GM19043 (cell line): ENCODE measurements at regions not wholly inside any gene's neighbourhood (a gene's known extent, or its start where the extent isn't known, plus 50 kb on each side); places are given as distances from the start of the nearest gene placed in this dataset.
"Not testable (repeated sequence)": the region's sequence is repeated elsewhere in the genome, so short reads cannot be mapped to it uniquely, and the experiment has no call there.

ENCODE experiments used
- ATAC-seq: cut with Tn5 transposase; IDR thresholded peaks from one replicate; pipeline ENCODE4 v1.9.1; 2021; ENCODE audit warnings: low read depth; ENCODE audit not compliant: unreplicated experiment

DNA sequence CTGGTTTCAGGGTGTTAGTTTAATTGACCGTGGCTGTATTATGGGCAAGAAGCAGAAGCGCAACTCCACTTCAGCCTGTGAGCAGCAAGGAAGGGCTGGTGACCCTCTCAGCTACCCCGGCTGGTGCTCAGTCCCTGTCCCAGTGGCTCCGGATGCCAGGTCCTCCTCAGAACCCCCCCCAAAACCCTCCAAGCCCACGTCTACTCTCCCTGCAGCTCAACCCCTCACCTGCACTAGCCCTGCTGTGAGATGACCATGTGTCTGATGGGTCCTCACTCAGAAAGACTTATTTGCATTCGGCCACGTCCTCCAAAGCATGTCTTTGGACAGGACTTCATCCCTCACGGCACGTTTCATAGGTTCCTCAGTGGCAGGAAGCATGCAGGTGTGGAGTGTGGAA lies 119.7 kb upstream of the ALKAL2 start:
- no peak for ATAC-seq

DNA sequence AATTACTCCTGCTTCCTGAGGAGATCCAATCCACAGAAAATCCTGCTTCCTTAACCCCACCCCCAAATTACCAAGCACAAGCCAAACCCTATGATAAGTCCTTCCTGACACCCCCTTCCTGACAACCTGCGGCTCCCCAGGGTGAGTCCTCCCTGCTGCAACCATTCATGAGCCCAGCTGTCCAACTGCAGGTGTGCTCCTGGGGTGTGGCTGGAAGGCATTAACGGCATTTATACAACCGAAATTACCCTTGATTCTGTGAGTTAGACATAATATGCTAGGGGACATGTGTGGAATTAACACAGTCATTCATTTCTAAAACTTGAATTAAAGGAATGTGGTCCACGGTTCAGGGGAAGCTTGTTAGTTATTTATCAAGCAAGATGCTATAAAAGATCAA lies 119.0 kb upstream of the ALKAL2 start:
- no peak for ATAC-seq

DNA sequence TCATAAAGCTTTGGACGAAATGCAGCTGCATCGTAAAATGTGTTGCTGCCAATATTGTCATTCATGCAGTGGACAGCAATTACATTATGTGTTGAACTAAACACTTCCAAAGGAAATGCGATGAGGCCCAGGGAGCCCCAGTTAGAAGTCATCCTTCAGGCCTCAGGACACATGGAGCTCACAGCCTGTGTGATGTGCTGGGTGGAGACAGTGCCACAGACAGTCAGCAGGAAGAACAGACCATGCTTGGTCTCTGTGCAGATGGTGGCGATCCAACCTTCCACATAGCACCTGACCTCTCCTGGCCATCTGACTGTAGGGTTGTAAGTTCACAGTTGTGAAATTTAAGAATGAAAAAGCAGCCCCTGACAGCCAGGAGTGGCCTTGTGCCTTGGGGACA lies 118.3 kb upstream of the ALKAL2 start:
- no peak for ATAC-seq

DNA sequence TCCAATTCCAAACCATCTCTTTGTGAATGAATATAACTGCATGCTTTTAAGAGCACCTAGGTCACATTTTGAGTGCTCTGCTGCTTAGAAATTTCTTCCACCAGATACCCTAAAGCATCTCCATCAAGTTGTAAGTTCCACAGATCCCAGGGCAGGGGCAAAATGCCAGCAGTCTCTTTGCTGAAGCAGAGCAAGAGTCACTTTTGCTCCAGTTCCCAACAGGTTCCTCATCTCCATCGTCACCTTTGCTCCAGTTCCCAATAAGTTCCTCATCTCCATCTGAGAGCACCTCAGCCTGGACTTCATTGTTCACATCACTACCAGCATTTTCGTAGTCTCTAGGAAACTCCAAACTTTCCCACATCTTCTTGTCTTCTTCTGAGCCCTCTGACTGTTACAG lies 116.7 kb upstream of the ALKAL2 start:
- no peak for ATAC-seq

DNA sequence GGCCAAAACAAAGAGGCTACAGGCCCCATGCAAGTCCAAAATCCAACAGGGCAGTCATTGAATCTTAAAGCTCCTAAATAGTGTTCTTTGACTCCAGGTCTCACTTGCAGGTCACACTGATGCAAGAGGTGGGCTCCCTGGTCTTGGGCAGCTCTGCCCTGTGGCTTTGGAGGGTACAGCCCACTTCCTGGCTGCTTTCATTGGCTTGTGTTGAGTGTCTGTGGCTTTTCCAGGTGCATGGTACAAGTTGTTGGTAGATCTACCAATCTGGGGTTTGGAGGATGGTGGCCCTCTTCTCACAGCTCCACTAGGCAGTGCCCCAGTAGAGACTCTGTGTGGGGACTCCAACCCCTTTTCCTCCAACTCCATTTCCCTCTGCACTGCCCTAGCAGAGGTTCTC lies 115.8 kb upstream of the ALKAL2 start:
- ATAC-seq: no peak

DNA sequence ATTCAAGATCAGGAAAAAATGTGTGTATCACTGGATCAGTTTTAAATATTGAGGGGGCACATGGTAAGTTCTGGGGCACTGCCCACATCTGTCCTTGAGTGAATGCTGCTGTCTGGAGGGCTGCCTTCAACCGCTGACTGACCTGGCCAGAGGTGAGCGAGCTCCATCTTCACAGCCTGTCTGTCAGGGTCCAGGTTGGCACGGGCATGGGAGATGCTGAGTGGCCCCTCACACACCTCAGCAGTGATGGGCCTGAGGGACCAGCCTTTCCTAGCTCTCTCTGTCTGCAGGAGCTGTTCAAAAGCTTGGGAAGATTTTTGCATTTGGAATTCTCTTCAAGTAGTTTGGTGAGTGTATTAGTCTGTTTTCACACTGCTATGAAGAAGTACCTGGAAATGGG lies 114.8 kb upstream of the ALKAL2 start:
- no peak for ATAC-seq

DNA sequence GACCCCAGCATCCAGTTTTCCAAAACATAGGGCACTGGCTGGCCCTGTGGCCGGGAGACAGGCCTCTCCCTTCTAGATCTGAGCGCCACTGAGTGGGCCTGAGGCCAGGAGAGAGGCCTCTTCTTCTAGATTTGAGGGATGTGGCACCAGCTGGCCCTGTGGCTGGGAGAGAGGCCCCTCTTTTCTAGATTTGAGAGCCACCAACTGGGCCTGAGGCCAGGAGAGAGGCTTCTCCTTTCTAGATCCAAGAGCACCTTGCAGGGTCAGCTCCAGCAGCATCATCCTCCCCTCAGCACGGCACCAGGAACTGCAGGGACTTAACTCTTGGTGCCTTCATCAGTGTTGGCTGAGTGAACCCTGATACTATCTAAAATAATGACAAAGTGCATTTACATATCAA lies 114.3 kb upstream of the ALKAL2 start:
- ATAC-seq: no peak

DNA sequence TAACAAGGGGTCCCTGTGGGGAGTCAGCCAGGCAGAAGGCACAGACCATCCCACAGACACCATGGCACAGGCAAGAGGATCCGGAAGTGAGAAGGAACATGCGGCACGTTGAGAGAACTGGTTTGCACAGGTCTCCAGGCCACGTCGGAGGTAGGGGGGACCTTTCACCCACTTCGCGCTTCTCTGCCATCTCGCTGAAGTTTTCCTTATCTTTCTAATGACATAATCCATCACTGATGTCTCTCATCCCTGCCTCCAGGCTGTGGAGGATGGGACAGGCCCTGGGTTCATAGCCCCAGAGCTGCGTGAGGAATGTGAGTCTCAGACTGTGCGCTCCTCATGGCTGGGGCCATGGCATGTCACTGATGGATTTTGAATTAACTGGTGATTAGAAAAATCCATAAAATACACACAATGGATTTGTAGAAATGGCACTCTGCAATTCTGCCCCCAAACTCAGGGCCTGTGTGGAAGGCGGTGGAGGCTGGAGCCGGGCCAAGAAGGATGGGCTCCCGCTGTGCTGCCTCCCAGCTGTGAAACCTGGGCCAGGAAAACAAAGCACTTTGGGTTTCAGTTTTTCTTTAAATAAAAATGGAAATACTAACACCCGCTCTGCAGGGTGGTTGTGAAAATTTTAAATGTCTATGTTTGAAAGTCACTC lies 113.3 kb upstream of the ALKAL2 start:
- ATAC-seq: no peak

DNA sequence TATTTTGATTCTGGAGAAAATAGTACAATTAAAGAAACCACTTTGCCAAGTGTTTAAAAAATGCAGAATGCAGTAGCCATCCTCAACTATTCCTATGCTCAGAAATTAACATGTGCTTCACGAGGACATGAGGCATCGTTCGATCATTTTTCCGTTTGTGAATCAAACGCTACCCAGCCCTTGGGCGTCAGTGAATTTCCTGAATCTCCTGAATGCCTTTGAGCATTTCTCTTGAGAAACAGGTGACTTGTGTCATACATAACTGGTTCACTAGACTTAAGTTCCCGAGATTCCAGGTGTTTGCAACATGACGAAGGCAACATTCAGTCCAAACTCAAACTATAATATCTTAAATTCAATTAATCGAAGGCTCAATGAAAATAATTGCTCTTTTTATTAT lies 110.0 kb upstream of the ALKAL2 start:
- ATAC-seq: no peak

DNA sequence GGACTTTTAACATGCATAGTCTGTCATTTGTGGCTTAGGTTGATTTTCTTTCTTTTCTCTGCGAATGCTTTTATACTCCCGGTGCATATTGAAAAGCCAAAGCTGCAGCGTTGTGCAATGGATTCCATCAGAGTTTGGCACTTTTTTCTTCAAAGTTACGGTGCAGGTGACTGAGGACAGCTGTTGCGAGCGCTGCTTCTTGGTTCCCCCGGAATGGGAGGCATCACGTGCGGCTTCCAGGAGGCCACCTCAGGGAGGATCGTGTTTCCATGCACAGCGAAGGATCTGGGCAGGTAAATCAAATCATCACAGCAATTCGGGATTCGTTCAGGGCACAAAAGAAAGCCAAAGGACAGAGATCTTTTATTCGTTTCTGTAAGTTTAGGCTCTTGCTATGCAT lies 109.6 kb upstream of the ALKAL2 start:
- ATAC-seq: no peak

DNA sequence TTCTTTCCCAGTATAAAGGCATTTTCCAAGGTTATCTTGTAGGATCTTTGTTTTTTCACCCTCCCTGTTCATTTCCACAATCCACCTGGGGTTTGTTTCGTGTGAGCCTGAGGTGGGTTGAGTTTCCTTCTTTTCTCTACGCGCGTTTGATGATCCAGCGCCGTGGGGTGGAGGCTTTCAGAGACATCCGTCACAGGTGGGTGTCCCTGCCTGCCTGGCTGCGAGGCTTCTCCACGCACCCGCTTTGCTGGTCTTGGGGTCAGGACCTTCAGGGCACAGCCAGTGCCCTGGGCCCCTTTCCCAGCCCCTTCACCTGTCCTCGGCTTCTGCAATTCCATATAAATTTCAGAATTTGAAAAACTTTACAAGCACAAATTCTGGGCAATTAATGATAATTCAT lies 109.0 kb upstream of the ALKAL2 start:
- no peak for ATAC-seq

DNA sequence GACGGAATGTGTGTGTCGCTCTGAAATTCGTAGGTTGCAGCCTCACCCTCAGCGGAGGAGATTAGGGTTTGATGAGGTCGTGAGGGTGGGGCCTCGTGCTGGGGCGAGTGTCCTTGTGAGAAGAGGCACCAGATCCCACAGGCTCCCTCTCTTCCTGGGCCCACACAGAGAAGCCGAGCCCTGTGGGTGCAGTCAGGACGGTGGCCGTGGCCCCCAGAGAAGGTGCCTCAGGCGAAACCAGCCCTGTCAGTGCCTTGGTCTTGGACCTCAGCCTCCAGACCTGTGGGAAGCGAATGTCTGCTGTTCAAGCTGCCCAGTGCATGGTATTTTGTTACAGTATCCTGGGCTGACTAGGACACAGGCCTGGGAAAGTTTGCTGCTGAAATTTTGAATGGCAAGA lies 108.0 kb upstream of the ALKAL2 start:
- ATAC-seq: no peak

DNA sequence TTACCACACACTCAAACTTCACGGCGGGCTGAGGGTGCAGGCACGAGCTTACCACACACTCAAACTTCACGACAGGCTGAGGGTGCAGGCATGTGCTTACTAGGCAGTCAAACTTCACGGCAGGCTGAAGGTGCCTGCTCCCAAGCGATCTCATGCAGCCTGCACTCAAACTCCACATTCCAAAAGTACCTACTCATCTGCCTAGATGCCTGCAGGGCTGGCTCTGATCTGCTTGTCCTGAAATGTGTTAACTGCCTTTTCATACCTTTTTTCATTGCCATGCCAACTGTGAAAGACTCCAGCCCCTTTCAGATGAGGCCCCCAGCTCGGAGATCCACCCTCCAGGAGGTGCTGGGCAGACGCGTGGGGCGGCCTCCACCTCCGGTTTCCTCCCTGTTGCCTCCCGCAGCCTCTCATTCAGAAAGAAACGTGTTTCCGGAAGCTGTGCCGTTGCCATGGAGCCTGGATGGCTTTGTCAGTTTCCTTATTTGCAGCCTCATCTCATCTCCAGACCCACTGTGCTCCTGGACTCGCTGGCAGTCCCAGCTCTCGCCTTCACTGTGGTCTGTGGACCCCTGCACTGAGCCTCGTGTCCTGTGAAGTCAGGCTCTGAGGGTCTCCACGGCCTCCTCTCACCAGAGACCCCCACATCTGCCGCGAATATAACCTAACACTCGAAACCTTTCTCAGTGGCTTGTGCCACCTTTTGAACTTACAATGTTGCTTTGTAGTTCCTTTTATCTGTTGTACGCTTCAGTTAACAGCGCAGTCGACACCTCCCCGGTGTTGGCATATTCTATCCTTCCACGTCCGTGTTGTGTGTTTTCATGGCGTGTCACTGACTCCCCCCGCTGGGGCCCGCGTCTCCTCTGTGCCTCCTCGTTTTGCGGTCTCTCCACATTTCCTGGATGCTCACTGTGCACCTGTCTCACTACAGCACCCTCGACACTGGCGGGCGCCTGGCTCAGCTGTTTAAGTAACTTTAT lies 106.1 kb upstream of the ALKAL2 start:
- peak; percentile 72 for ATAC-seq

DNA sequence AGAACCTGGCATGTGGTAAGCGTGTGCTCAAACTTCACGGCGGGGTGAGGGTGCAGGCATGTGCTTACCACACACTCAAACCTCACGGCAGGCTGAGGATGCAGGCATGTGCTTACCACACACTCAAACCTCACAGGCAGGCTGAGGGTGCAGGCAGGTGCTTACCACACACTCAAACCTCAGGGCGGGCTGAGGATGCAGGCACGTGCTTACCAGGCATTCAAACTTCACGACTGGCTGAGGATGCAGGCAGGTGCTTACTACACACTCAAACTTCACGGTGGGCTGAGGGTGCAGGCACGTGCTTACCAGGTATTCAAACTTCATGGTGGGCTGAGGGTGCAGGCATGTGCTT lies 105.0 kb upstream of the ALKAL2 start:
- ATAC-seq: no peak

DNA sequence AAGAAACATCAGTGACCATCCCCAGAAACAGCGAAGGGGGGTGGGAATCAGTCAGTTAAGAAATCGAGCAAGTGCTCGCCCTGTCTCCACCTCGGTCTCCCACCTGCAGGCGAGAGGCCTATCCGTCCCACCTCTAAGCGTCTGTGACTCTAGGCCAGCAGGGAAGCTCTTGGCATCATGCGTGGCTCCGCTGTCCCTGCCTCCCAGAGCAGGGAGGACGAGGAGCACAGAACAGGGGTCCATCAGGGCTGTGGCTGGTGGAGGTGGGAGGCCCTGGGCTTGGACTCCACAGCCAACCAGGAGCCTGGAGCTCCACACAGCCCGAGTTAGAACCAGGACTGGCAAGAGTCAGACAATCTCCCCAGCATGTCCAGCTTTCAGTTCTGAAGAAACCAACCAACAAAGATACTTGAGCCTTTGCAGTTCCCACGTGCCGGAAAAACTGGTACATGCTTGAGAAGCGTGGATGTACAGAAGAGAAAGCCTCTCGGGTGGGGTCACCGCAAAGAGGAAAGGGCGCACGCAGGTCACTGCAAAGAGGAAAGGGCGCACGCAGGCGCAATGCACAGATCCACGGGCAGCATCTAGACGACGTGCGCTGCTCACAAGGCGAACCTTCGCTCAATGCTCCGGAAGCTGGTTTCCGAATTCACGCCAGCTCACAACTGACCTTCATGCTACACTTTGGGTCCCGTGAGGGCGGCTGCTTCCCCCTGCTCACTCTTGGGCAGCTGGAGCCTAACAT lies 104.5 kb upstream of the ALKAL2 start:
- ATAC-seq: no peak

DNA sequence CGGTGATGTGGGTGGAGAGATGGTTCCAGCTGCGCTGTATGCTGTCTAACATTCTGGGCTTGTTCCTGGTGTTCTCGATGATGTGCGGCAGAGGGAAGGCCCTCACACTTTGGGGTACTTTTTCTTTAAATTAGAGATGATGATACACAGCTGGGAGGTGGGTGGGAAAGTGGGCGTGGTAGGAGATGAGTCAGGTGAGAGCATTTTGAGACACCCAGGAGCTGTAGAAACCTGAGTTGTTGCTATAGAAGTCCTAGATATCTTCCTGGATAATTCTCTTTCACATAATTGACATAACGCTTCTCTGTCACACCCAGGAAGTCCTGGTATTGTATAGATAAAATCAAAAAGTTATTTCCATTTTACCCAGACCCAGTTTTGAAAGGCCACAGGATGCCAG lies 103.8 kb upstream of the ALKAL2 start:
- ATAC-seq: no peak

DNA sequence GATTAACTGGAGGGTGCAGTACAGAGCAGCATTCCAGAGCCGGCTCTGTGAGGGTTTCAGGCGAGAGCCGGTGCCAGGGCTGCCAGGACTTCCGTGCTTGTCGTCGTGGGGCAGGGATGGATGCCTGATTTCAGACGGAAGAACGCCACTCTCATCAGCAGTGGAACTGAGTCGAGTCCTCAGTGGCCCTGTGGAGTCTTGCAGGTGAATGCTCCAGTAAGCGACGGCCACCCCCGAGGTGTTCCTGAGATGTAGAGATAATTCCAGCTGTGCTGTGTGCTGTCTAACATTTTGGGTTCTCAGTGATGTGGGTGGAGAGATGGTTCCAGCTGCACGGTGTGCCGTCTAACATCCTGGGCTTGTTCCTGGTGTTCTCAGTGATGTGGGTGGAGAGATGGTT lies 103.1 kb upstream of the ALKAL2 start:
- no peak for ATAC-seq

DNA sequence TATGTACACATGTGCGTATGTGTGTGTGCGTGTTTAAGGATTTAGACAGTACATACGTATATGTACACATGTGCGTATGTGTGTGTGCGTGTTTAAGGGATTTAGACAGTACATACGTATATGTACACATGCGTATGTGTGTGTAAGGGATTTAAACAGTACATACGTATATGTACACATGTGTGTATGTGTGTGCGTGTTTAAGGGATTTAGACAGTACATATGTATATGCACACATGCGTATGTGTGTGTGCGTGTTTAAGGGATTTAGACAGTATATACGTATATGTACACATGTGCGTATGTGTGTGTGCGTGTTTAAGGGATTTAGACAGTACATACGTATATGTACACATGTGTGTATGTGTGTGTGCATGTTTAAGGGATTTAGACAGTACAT lies 102.1 kb upstream of the ALKAL2 start:
- ATAC-seq: not testable (repeated sequence)

DNA sequence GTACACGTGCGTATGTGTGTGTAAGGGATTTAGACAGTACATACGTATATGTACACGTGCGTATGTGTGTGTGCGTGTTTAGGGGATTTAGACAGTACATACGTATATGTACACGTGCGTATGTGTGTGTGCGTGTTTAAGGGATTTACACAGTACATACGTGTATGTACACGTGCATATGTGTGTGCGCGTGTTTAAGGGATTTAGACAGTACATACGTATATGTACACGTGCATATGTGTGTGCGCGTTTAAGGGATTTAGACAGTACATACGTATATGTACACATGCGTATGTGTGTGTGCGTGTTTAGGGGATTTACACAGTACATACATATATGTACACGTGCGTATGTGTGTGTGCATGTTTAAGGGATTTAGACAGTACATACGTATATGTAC lies 100.9 kb upstream of the ALKAL2 start:
- ATAC-seq: not testable (repeated sequence)

DNA sequence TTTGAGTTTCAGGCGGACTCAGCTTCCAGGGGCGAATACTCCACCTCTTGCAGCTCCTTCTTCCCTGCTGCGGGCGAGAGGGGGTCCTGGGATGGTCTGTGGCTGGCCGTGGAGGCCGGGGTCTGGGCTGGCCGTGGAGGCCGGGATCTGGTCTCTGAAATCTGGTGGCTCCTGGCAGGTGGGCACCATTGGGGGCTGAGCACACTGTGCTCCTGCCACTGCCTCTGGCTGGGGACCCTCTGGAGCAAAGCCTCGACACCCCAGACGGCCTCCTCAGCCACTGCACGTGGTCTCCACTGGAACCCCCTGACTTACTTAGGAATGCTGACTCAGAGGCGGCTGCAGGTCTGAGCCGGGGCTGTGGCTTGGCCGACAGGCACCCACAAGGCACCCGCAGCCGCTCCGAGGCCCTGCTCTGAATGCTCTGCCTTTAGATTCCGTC lies 100.1 kb upstream of the ALKAL2 start:
- ATAC-seq: no peak

DNA sequence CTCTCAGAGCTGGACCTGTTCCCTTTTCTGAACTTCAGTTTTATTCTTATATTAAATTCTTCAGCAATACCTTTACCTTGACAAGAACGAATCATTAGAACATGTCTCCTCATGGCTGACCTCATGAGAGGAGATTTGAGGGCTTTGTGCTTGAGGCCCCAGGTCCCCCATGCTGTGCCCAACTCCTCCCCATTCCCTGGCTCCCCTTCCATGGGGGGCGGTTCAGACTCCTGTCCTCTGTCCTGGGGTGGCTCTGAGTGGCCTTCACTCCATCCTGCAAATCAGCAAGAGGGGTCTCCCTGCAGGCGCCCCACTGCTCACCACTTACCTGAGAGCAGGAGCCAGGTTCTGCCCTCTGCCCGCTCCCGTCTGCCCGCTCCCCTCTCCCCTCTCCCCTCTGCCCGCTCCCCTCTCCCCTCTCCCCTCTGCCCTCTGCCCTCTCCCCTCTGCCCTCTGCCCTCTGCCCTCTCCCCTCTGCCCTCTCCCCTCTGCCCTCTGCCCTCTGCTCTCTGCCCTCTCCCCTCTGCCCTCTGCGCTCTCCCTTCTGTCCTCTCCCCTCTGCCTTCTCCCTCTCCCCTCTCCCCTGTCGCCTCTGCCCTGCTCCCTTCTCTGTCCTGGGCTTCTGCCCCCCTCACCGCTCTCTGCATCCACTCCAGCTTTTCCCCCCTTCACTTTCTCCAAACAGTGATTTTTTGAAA lies 98.7 kb upstream of the ALKAL2 start:
- ATAC-seq: no peak
